ENCODE measurements at regions not wholly inside any gene's neighbourhood (a gene's known extent, or its start where the extent isn't known, plus 50 kb on each side); places are given as distances from the start of the nearest gene placed in this dataset.

DNA sequence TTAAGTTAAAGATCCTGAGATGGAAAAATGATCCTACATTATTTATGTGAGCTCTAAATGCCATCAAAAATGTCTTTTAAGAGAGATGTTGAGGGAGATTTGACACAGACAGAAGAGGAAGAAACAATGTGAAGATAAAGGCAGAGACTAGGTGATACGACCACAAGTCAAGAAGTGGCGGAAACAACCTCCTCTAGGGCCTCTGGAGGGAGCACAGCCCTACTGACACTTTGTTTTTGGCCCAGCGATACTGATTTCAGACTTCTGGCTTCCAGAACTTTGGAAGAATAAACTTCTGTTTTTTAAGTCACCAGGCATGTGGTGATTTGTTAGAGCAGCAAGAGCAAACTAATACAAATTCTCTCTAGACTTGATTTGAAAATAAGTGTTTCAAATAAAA, 1216.1 kb downstream of the FSTL5 start:
- TF ChIP-seq, protein P1, sequence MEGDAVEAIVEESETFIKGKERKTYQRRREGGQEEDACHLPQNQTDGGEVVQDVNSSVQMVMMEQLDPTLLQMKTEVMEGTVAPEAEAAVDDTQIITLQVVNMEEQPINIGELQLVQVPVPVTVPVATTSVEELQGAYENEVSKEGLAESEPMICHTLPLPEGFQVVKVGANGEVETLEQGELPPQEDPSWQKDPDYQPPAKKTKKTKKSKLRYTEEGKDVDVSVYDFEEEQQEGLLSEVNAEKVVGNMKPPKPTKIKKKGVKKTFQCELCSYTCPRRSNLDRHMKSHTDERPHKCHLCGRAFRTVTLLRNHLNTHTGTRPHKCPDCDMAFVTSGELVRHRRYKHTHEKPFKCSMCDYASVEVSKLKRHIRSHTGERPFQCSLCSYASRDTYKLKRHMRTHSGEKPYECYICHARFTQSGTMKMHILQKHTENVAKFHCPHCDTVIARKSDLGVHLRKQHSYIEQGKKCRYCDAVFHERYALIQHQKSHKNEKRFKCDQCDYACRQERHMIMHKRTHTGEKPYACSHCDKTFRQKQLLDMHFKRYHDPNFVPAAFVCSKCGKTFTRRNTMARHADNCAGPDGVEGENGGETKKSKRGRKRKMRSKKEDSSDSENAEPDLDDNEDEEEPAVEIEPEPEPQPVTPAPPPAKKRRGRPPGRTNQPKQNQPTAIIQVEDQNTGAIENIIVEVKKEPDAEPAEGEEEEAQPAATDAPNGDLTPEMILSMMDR (IDR thresholded peaks at IDR 0.05; ENCODE audit: control extremely low read depth, extremely low read depth): no peak
- Histone ChIP-seq H3K27ac (ENCODE audit: low read depth in 1 of 2, low read length in 1 of 2) (no peak overlapping the region), H3K4me3 (no peak overlapping the region), H3K36me3 (ENCODE audit: control insufficient read depth in 4 of 4, insufficient read depth in 4 of 4, low read length in 4 of 4) (no peaks in the 10 kb centered on the region), H3K4me1 (ENCODE audit: control insufficient read depth in 5 of 5, insufficient read depth in 5 of 5, low read length in 5 of 5) (no peaks in the 10 kb centered on the region), H3K27me3 (ENCODE audit: control insufficient read depth in 3 of 3, insufficient read depth in 3 of 3, low read length in 2 of 3) (no peaks in the 10 kb centered on the region), H3K9me3 (ENCODE audit: control insufficient read depth in 4 of 4, insufficient read depth in 3 of 4, low read length in 3 of 4) (peaks cover 0 to 2% (median 0%) of the 10 kb centered on the region in 4 donors), H3K9ac (ENCODE audit: insufficient read depth in 1 of 2, low read length in 2 of 2) (no peak overlapping the region)
- ATAC-seq (ENCODE audit: insufficient read depth, low FRiP score): no peak
- WGBS, 2 donors: 83 to 86% methylated on average over 3 of the region's 3 CpGs
- no peak for DNase-seq

DNA sequence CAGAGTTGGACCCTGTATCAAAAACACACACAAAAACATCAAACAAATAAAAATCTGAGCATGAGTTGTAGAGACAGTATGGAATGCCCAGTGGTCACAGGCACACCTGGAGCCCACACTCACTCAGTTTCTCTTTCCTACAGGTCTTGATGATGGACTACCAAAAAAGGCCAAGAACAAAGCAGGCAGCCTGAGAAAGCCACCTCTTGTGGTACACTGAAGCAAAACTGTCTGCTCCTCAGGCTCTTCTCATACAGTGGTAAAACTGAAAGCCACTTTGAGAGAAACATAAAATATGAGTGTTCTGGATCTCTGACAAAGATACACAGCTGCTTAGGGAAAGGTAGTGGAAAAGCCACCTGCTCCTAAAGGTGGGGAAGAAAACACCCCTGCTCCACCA, 1206.9 kb downstream of the FSTL5 start:
- Histone ChIP-seq H3K4me3 (no peak overlapping the region), H3K36me3 (ENCODE audit: control insufficient read depth in 4 of 4, insufficient read depth in 4 of 4, low read length in 4 of 4) (no peaks in the 10 kb centered on the region), H3K4me1 (ENCODE audit: control insufficient read depth in 5 of 5, insufficient read depth in 5 of 5, low read length in 5 of 5) (no peaks in the 10 kb centered on the region), H3K9me3 (ENCODE audit: control insufficient read depth in 4 of 4, insufficient read depth in 3 of 4, low read length in 3 of 4) (no peaks in the 10 kb centered on the region), H3K27ac (ENCODE audit: low read depth in 1 of 2, low read length in 1 of 2) (no peak overlapping the region), H3K9ac (ENCODE audit: insufficient read depth in 1 of 2, low read length in 2 of 2) (no peak overlapping the region), H3K27me3 (ENCODE audit: control insufficient read depth in 3 of 3, insufficient read depth in 3 of 3, low read length in 2 of 3) (no peaks in the 10 kb centered on the region)
- DNase-seq (no peak), ATAC-seq (ENCODE audit: insufficient read depth, low FRiP score) (no peak)
- TF ChIP-seq, protein P1 (IDR thresholded peaks at IDR 0.05; ENCODE audit: control extremely low read depth, extremely low read depth): no peak

DNA sequence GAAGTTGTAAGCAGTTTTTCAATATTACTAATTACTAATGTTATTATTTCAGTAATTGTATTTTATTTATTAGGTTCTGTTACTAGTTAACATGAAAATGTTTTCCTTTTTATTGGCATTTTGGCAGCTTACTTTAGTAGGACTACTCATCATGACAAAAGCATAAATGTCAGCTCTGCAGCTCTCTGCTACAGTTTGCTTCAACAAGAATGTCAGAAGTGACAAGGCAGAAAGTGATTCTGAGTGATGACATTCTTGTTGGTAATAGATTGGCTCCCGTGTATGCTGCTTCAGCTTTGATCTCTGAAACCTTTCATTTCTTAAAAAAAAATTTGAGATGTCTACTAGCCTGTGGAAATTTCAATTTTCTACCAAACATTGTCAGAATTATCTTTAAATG, 1193.9 kb downstream of the FSTL5 start:
- Histone ChIP-seq H3K9me3 (ENCODE audit: control insufficient read depth in 4 of 4, insufficient read depth in 3 of 4, low read length in 3 of 4) (no peaks in the 10 kb centered on the region), H3K4me3 (no peak overlapping the region), H3K36me3 (ENCODE audit: control insufficient read depth in 4 of 4, insufficient read depth in 4 of 4, low read length in 4 of 4) (no peaks in the 10 kb centered on the region), H3K27me3 (ENCODE audit: control insufficient read depth in 3 of 3, insufficient read depth in 3 of 3, low read length in 2 of 3) (no peaks in the 10 kb centered on the region), H3K4me1 (ENCODE audit: control insufficient read depth in 5 of 5, insufficient read depth in 5 of 5, low read length in 5 of 5) (no peaks in the 10 kb centered on the region), H3K9ac (ENCODE audit: insufficient read depth in 1 of 2, low read length in 2 of 2) (no peak overlapping the region), H3K27ac (ENCODE audit: low read depth in 1 of 2, low read length in 1 of 2) (no peak overlapping the region)
- TF ChIP-seq, protein P1 (IDR thresholded peaks at IDR 0.05; ENCODE audit: control extremely low read depth, extremely low read depth): no peak
- no peak for ATAC-seq (ENCODE audit: insufficient read depth, low FRiP score)
- WGBS, 2 donors: 44 to 67% methylated on average over 1 of the region's 1 CpG
- no peak for DNase-seq

DNA sequence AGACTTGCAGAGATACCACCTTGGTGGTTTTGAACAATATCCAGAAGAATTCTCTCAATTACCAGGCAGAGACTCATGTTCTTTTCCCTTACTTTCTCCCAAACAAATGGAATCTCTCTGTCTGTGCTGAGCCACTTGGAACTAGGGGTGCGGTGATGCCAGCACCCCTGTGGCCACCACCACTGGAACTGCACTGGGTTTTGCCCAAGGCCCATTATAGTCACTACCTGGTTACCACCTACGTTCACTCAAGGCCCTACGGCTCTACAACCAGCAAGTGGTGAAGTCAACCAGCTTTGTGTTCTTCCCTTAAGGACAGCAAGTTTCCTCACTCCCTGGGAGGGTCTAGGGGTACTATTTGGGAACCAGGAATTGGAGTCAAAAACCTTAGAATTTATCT, 1183.7 kb downstream of the FSTL5 start:
- Histone ChIP-seq H3K4me3 (no peak overlapping the region), H3K27ac (ENCODE audit: low read depth in 1 of 2, low read length in 1 of 2) (no peak overlapping the region), H3K9me3 (ENCODE audit: control insufficient read depth in 4 of 4, insufficient read depth in 3 of 4, low read length in 3 of 4) (no peaks in the 10 kb centered on the region), H3K27me3 (ENCODE audit: control insufficient read depth in 3 of 3, insufficient read depth in 3 of 3, low read length in 2 of 3) (no peaks in the 10 kb centered on the region), H3K4me1 (ENCODE audit: control insufficient read depth in 5 of 5, insufficient read depth in 5 of 5, low read length in 5 of 5) (no peaks in the 10 kb centered on the region), H3K36me3 (ENCODE audit: control insufficient read depth in 4 of 4, insufficient read depth in 4 of 4, low read length in 4 of 4) (no peaks in the 10 kb centered on the region), H3K9ac (ENCODE audit: insufficient read depth in 1 of 2, low read length in 2 of 2) (no peak overlapping the region)
- TF ChIP-seq, protein P1 (IDR thresholded peaks at IDR 0.05; ENCODE audit: control extremely low read depth, extremely low read depth): no peak
- WGBS, 2 donors: 86 to 97% methylated on average over 3 of the region's 3 CpGs
- ATAC-seq (ENCODE audit: insufficient read depth, low FRiP score) (no peak), DNase-seq (no peak)

Measured in lung (tissue), 11 donors.